ENCODE measurements at regions not wholly inside any gene's neighbourhood (a gene's known extent, or its start where the extent isn't known, plus 50 kb on each side); places are given as distances from the start of the nearest gene placed in this dataset.
"Not testable (repeated sequence)": the region's sequence is repeated elsewhere in the genome, so short reads cannot be mapped to it uniquely, and the experiment has no call there.

GRCh38 chr5:103377638-103378037, 119.1 kb downstream of the MACIR start:
- not testable (repeated sequence) for TF ChIP-seq CTCF (IDR thresholded peaks at IDR 0.05; ENCODE audit: extremely low read depth in 1 of 2, insufficient read depth in 1 of 2, low read depth in 1 of 2, low read length in 2 of 2); POLR2AphosphoS5 (IDR thresholded peaks at IDR 0.05; ENCODE audit: insufficient read depth, low read depth, low read length); MAX (IDR thresholded peaks at IDR 0.05; ENCODE audit: insufficient read depth, insufficient read length); JUN (IDR thresholded peaks at IDR 0.05; ENCODE audit: borderline replicate concordance, insufficient read depth, insufficient read length, low read depth); EZH2 (IDR thresholded peaks at IDR 0.05; ENCODE audit: borderline replicate concordance, low read depth, low read length, severe bottlenecking); POLR2A (IDR thresholded peaks at IDR 0.05; ENCODE audit: low read depth, low read length); GATA2 (IDR thresholded peaks at IDR 0.05; ENCODE audit: insufficient read depth, insufficient read length, low read depth, low read length); FOS (IDR thresholded peaks at IDR 0.05; ENCODE audit: borderline replicate concordance, insufficient read depth, low read length); MYC (IDR thresholded peaks at IDR 0.05; ENCODE audit: low read depth, low read length)

Data from endothelial cell of umbilical vein (primary cell).